ENCODE measurements at regions not wholly inside any gene's neighbourhood (a gene's known extent, or its start where the extent isn't known, plus 50 kb on each side); places are given as distances from the start of the nearest gene placed in this dataset.
A peak's percentile ranks its signal among the peaks of the same experiment; 100 is the strongest.

- TF ChIP-seq CTCF (conservative IDR thresholded peaks at IDR 0.05): no peak
- no peak for DNase-seq (ENCODE audit: low read depth, low spot score)
- peaks cover 46% of the 10 kb centered on the region for H3K4me1 Mint-ChIP-seq
Observed at GRCh38 chr12:124143726-124144125, 151.2 kb upstream of the RFLNA start.

GRCh38 chr12:124144531-124145194 lies 150.2 kb upstream of the RFLNA start:
- no peak for DNase-seq (ENCODE audit: low read depth, low spot score)
- TF ChIP-seq CTCF (conservative IDR thresholded peaks at IDR 0.05): no peak
- peak overlapping the region; percentile 53 for H3K27ac Mint-ChIP-seq (ENCODE audit: unreplicated experiment)
- peaks cover 51% of the 10 kb centered on the region for H3K4me1 Mint-ChIP-seq
- H3K27me3 Mint-ChIP-seq (ENCODE audit: low read depth): no peaks in the 10 kb centered on the region
- H3K36me3 Mint-ChIP-seq (ENCODE audit: low read depth): peaks cover 6% of the 10 kb centered on the region
- peaks cover 12% of the 10 kb centered on the region for H3K9me3 Mint-ChIP-seq
- no peak overlapping the region for H3K4me3 Mint-ChIP-seq

More at GRCh38 chr12:124143726-124144125, 151.2 kb upstream of the RFLNA start:
- peaks cover 6% of the 10 kb centered on the region for H3K36me3 Mint-ChIP-seq (ENCODE audit: low read depth)
- H3K27me3 Mint-ChIP-seq (ENCODE audit: low read depth): no peaks in the 10 kb centered on the region
- no peak overlapping the region for H3K4me3 Mint-ChIP-seq
- no peak overlapping the region for H3K27ac Mint-ChIP-seq (ENCODE audit: unreplicated experiment)
- peaks cover 12% of the 10 kb centered on the region for H3K9me3 Mint-ChIP-seq

GRCh38 chr12:124147027-124147426 lies 147.9 kb upstream of the RFLNA start:
- Mint-ChIP-seq H3K36me3 (ENCODE audit: low read depth) (peaks cover 6% of the 10 kb centered on the region), H3K4me1 (peaks cover 39% of the 10 kb centered on the region), H3K27ac (ENCODE audit: unreplicated experiment) (no peak overlapping the region), H3K4me3 (no peak overlapping the region), H3K27me3 (ENCODE audit: low read depth) (no peaks in the 10 kb centered on the region), H3K9me3 (peaks cover 16% of the 10 kb centered on the region)
- TF ChIP-seq CTCF (conservative IDR thresholded peaks at IDR 0.05): no peak
- DNase-seq (ENCODE audit: low read depth, low spot score): no peak

GRCh38 chr12:124147575-124147974 lies 147.3 kb upstream of the RFLNA start:
- Mint-ChIP-seq H3K36me3 (ENCODE audit: low read depth) (peaks cover 4% of the 10 kb centered on the region), H3K27me3 (ENCODE audit: low read depth) (no peaks in the 10 kb centered on the region), H3K4me1 (peaks cover 39% of the 10 kb centered on the region), H3K27ac (ENCODE audit: unreplicated experiment) (peak overlapping the region; percentile 28), H3K4me3 (no peak overlapping the region), H3K9me3 (peaks cover 14% of the 10 kb centered on the region)
- no peak for DNase-seq (ENCODE audit: low read depth, low spot score)
- TF ChIP-seq CTCF (conservative IDR thresholded peaks at IDR 0.05): no peak

- no peak for DNase-seq (ENCODE audit: low read depth, low spot score)
- peaks cover 5% of the 10 kb centered on the region for H3K36me3 Mint-ChIP-seq (ENCODE audit: low read depth)
- H3K4me3 Mint-ChIP-seq: no peak overlapping the region
- H3K27me3 Mint-ChIP-seq (ENCODE audit: low read depth): no peaks in the 10 kb centered on the region
- peaks cover 11% of the 10 kb centered on the region for H3K9me3 Mint-ChIP-seq
- peaks cover 39% of the 10 kb centered on the region for H3K4me1 Mint-ChIP-seq
- no peak for TF ChIP-seq CTCF (conservative IDR thresholded peaks at IDR 0.05)
- no peak overlapping the region for H3K27ac Mint-ChIP-seq (ENCODE audit: unreplicated experiment)
Observed at GRCh38 chr12:124148481-124149273, 146.2 kb upstream of the RFLNA start.

Measured in neural crest cell (in vitro differentiated cells).